ENCODE measurements at regions not wholly inside any gene's neighbourhood (a gene's known extent, or its start where the extent isn't known, plus 50 kb on each side); places are given as distances from the start of the nearest gene placed in this dataset.

- Histone ChIP-seq H3K4me1 (ENCODE audit: control insufficient read depth, insufficient read depth, low read length) (no peaks in the 10 kb centered on the region), H3K9me3 (ENCODE audit: control insufficient read depth, low read length) (no peaks in the 10 kb centered on the region), H3K9ac (ENCODE audit: low read length) (no peak overlapping the region), H3K27me3 (replicated peaks; ENCODE audit: control insufficient read depth, insufficient read depth, low read length) (no peaks in the 10 kb centered on the region), H3K36me3 (ENCODE audit: control insufficient read depth, insufficient read depth, low read length, severe bottlenecking) (no peaks in the 10 kb centered on the region), H3K4me3 (ENCODE audit: low read length) (no peak overlapping the region)
- DNase-seq (ENCODE audit: low read depth) = no peak
These were observed 449.4 kb upstream of the TENM4 start for GRCh38 chr11:79890272-79890671.

DNA sequence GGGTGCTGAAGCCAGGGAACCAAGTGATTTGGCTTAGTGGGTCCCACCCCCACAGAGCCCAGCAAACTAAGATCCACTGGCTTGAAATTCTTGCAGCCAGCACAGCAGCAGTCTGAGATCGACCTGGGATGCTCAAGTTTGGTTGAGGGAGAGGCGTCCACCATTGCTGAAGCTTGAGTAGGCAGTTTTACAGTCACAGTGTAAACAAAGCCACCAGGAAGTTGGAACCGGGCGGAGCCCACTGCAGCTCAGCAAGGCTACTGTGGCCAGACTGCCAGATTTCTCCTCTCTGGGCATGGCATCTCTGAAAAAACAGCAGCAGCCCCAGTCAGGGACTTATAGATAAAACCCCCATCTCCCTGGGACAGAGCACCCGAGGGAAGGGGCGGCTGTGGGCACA, 424.1 kb upstream of the TENM4 start:
- H3K9ac ChIP-seq (ENCODE audit: low read length) = no peak overlapping the region
- no peaks in the 10 kb centered on the region for H3K9me3 ChIP-seq (ENCODE audit: control insufficient read depth, low read length)
- no peaks in the 10 kb centered on the region for H3K36me3 ChIP-seq (ENCODE audit: control insufficient read depth, insufficient read depth, low read length, severe bottlenecking)
- peak; percentile 5 for DNase-seq (ENCODE audit: low read depth)
- no peaks in the 10 kb centered on the region for H3K27me3 ChIP-seq (replicated peaks; ENCODE audit: control insufficient read depth, insufficient read depth, low read length)
- no peaks in the 10 kb centered on the region for H3K4me1 ChIP-seq (ENCODE audit: control insufficient read depth, insufficient read depth, low read length)
- H3K4me3 ChIP-seq (ENCODE audit: low read length) = no peak overlapping the region

- Histone ChIP-seq H3K27me3 (replicated peaks; ENCODE audit: control insufficient read depth, insufficient read depth, low read length) (no peaks in the 10 kb centered on the region), H3K4me3 (ENCODE audit: low read length) (no peak overlapping the region), H3K9me3 (ENCODE audit: control insufficient read depth, low read length) (no peaks in the 10 kb centered on the region), H3K4me1 (ENCODE audit: control insufficient read depth, insufficient read depth, low read length) (no peaks in the 10 kb centered on the region), H3K36me3 (ENCODE audit: control insufficient read depth, insufficient read depth, low read length, severe bottlenecking) (no peaks in the 10 kb centered on the region), H3K9ac (ENCODE audit: low read length) (no peak overlapping the region)
- DNase-seq (ENCODE audit: low read depth) = no peak
These were observed 419.5 kb upstream of the TENM4 start for GRCh38 chr11:79860336-79860735.

- no peaks in the 10 kb centered on the region for H3K36me3 ChIP-seq (ENCODE audit: control insufficient read depth, insufficient read depth, low read length, severe bottlenecking)
- no peak for DNase-seq (ENCODE audit: low read depth)
- no peak overlapping the region for H3K4me3 ChIP-seq (ENCODE audit: low read length)
- no peaks in the 10 kb centered on the region for H3K4me1 ChIP-seq (ENCODE audit: control insufficient read depth, insufficient read depth, low read length)
- no peaks in the 10 kb centered on the region for H3K27me3 ChIP-seq (replicated peaks; ENCODE audit: control insufficient read depth, insufficient read depth, low read length)
- no peak overlapping the region for H3K9ac ChIP-seq (ENCODE audit: low read length)
- H3K9me3 ChIP-seq (ENCODE audit: control insufficient read depth, low read length) = no peaks in the 10 kb centered on the region
These were observed 416.8 kb upstream of the TENM4 start for GRCh38 chr11:79857377-79858214.

- H3K9ac ChIP-seq (ENCODE audit: low read length) = no peak overlapping the region
- no peaks in the 10 kb centered on the region for H3K27me3 ChIP-seq (replicated peaks; ENCODE audit: control insufficient read depth, insufficient read depth, low read length)
- H3K9me3 ChIP-seq (ENCODE audit: control insufficient read depth, low read length) = no peaks in the 10 kb centered on the region
- no peaks in the 10 kb centered on the region for H3K36me3 ChIP-seq (ENCODE audit: control insufficient read depth, insufficient read depth, low read length, severe bottlenecking)
- peak; percentile 22 for DNase-seq (ENCODE audit: low read depth)
- H3K4me1 ChIP-seq (ENCODE audit: control insufficient read depth, insufficient read depth, low read length) = peaks cover 3% of the 10 kb centered on the region
- H3K4me3 ChIP-seq (ENCODE audit: low read length) = no peak overlapping the region
These were observed 411.3 kb upstream of the TENM4 start for GRCh38 chr11:79852176-79852575.

DNA sequence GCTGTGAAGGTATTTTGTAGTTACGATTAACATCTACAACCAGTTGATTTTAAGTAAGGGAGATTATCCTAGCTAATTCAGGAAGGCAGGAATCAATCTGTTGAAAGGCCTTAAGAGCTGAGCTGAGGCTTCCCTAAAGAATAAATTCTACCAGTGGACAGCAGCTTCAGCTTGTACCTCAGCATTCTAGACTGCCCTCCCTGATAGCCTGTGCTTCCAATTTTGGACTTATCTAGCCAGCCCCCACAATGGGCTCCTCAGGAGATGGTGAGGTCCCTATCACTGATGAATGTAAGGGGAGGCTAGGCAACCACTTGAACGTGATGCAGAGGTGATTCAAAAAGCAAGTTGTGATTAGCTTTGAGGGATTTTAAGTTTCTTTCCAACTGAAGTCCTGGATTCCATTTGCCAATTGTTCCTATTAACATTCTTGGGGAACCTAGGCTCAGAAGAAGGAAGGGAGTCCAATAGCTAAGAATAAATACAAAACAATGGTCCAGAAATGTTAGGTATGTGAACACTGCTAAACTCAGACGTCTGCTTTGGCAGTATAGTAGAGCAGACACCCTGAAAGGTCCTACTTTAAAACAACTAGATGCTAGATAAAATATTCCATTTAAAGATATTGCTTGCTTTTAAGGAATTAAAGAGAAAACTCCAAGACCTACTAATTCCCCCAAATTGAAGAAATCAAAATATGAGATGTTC, 404.3 kb upstream of the TENM4 start:
- H3K9ac ChIP-seq (ENCODE audit: low read length) = no peak overlapping the region
- no peaks in the 10 kb centered on the region for H3K4me1 ChIP-seq (ENCODE audit: control insufficient read depth, insufficient read depth, low read length)
- H3K27me3 ChIP-seq (replicated peaks; ENCODE audit: control insufficient read depth, insufficient read depth, low read length) = no peaks in the 10 kb centered on the region
- H3K36me3 ChIP-seq (ENCODE audit: control insufficient read depth, insufficient read depth, low read length, severe bottlenecking) = no peaks in the 10 kb centered on the region
- no peaks in the 10 kb centered on the region for H3K9me3 ChIP-seq (ENCODE audit: control insufficient read depth, low read length)
- peak; percentile 26 for DNase-seq (ENCODE audit: low read depth)
- H3K4me3 ChIP-seq (ENCODE audit: low read length) = no peak overlapping the region

- Histone ChIP-seq H3K4me3 (ENCODE audit: low read length) (no peak overlapping the region), H3K9ac (ENCODE audit: low read length) (no peak overlapping the region), H3K9me3 (ENCODE audit: control insufficient read depth, low read length) (no peaks in the 10 kb centered on the region), H3K36me3 (ENCODE audit: control insufficient read depth, insufficient read depth, low read length, severe bottlenecking) (no peaks in the 10 kb centered on the region), H3K4me1 (ENCODE audit: control insufficient read depth, insufficient read depth, low read length) (no peaks in the 10 kb centered on the region), H3K27me3 (replicated peaks; ENCODE audit: control insufficient read depth, insufficient read depth, low read length) (no peaks in the 10 kb centered on the region)
- DNase-seq (ENCODE audit: low read depth) = no peak
These were observed 393.2 kb upstream of the TENM4 start for GRCh38 chr11:79834015-79834414.

DNA sequence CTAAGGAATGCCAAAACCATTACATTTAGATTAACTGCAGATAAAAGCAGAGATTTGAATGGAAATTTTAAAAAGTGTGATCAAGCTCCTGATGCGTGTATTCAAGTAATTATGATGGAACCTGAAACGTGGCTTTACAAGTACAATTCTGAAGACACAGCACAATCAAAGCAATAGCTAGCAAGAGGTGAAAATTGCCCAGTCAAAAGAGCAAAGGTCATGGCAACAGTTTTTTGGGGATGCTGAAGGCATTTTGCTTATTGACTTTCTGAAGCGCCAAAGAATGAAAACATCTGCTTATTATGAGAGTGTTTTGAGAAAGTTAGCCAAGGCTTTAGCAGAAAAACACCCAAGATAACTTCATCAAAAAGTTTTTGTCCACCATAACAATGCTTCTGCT, 389.6 kb upstream of the TENM4 start:
- Histone ChIP-seq H3K4me1 (ENCODE audit: control insufficient read depth, insufficient read depth, low read length) (no peaks in the 10 kb centered on the region), H3K4me3 (ENCODE audit: low read length) (no peak overlapping the region), H3K9me3 (ENCODE audit: control insufficient read depth, low read length) (no peaks in the 10 kb centered on the region), H3K27me3 (replicated peaks; ENCODE audit: control insufficient read depth, insufficient read depth, low read length) (no peaks in the 10 kb centered on the region), H3K36me3 (ENCODE audit: control insufficient read depth, insufficient read depth, low read length, severe bottlenecking) (no peaks in the 10 kb centered on the region), H3K9ac (ENCODE audit: low read length) (no peak overlapping the region)
- no peak for DNase-seq (ENCODE audit: low read depth)

DNA sequence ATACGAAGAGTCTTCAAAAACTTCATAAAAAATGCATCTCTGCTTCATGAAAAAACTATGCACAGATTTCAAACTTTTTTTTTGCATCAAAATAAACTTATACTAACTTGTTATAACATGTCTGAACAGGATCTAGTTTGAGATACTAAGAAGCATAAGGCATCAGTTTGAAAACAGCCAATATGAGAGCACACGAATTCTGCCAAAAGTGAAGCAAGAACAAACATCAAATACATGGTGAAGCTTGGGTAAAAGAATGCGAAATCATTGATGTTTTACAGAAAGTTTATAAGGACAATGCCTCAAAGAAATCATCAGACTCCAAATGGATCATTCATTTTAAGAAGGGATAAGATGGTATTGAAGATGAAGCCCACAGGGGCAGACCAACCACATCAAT, 389.1 kb upstream of the TENM4 start:
- Histone ChIP-seq H3K4me1 (ENCODE audit: control insufficient read depth, insufficient read depth, low read length) (no peaks in the 10 kb centered on the region), H3K27me3 (replicated peaks; ENCODE audit: control insufficient read depth, insufficient read depth, low read length) (no peaks in the 10 kb centered on the region), H3K4me3 (ENCODE audit: low read length) (no peak overlapping the region), H3K36me3 (ENCODE audit: control insufficient read depth, insufficient read depth, low read length, severe bottlenecking) (no peaks in the 10 kb centered on the region), H3K9me3 (ENCODE audit: control insufficient read depth, low read length) (no peaks in the 10 kb centered on the region), H3K9ac (ENCODE audit: low read length) (no peak overlapping the region)
- no peak for DNase-seq (ENCODE audit: low read depth)

- Histone ChIP-seq H3K9ac (ENCODE audit: low read length) (no peak overlapping the region), H3K36me3 (ENCODE audit: control insufficient read depth, insufficient read depth, low read length, severe bottlenecking) (no peaks in the 10 kb centered on the region), H3K4me3 (ENCODE audit: low read length) (no peak overlapping the region), H3K9me3 (ENCODE audit: control insufficient read depth, low read length) (no peaks in the 10 kb centered on the region), H3K27me3 (replicated peaks; ENCODE audit: control insufficient read depth, insufficient read depth, low read length) (no peaks in the 10 kb centered on the region), H3K4me1 (ENCODE audit: control insufficient read depth, insufficient read depth, low read length) (no peaks in the 10 kb centered on the region)
- no peak for DNase-seq (ENCODE audit: low read depth)
These were observed 381.9 kb upstream of the TENM4 start for GRCh38 chr11:79822766-79823165.

GRCh38 chr11:79813551-79813950, 372.7 kb upstream of the TENM4 start:
- no peak overlapping the region for H3K4me3 ChIP-seq (ENCODE audit: low read length)
- no peak for DNase-seq (ENCODE audit: low read depth)
- H3K4me1 ChIP-seq (ENCODE audit: control insufficient read depth, insufficient read depth, low read length) = no peaks in the 10 kb centered on the region
- H3K9ac ChIP-seq (ENCODE audit: low read length) = no peak overlapping the region
- no peaks in the 10 kb centered on the region for H3K27me3 ChIP-seq (replicated peaks; ENCODE audit: control insufficient read depth, insufficient read depth, low read length)
- H3K9me3 ChIP-seq (ENCODE audit: control insufficient read depth, low read length) = no peaks in the 10 kb centered on the region
- no peaks in the 10 kb centered on the region for H3K36me3 ChIP-seq (ENCODE audit: control insufficient read depth, insufficient read depth, low read length, severe bottlenecking)

Data from adipocyte (in vitro differentiated cells).